ENCODE measurements at regions not wholly inside any gene's neighbourhood (a gene's known extent, or its start where the extent isn't known, plus 50 kb on each side); places are given as distances from the start of the nearest gene placed in this dataset.

- no peak for TF ChIP-seq POLR2AphosphoS5 (IDR thresholded peaks at IDR 0.05)
- TF ChIP-seq, protein P1, sequence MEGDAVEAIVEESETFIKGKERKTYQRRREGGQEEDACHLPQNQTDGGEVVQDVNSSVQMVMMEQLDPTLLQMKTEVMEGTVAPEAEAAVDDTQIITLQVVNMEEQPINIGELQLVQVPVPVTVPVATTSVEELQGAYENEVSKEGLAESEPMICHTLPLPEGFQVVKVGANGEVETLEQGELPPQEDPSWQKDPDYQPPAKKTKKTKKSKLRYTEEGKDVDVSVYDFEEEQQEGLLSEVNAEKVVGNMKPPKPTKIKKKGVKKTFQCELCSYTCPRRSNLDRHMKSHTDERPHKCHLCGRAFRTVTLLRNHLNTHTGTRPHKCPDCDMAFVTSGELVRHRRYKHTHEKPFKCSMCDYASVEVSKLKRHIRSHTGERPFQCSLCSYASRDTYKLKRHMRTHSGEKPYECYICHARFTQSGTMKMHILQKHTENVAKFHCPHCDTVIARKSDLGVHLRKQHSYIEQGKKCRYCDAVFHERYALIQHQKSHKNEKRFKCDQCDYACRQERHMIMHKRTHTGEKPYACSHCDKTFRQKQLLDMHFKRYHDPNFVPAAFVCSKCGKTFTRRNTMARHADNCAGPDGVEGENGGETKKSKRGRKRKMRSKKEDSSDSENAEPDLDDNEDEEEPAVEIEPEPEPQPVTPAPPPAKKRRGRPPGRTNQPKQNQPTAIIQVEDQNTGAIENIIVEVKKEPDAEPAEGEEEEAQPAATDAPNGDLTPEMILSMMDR (IDR thresholded peaks at IDR 0.05): no peak
- TF ChIP-seq EP300 (IDR thresholded peaks at IDR 0.05): no peak
- TF ChIP-seq POLR2A (IDR thresholded peaks at IDR 0.05; ENCODE audit: low read depth): no peak
These were observed 523.8 kb upstream of the SETBP1 start for GRCh38 chr18:44156776-44157335.
